Naive B cell (primary cell): ENCODE measurements at regions not wholly inside any gene's neighbourhood (a gene's known extent, or its start where the extent isn't known, plus 50 kb on each side); places are given as distances from the start of the nearest gene placed in this dataset.
"Not testable (repeated sequence)": the region's sequence is repeated elsewhere in the genome, so short reads cannot be mapped to it uniquely, and the experiment has no call there.

Experiments used
- ATAC-seq, 2 donors: fragments of 150-1000 bp; cut with Tn5 transposase; 2 replicates each; pipeline ENCODE4 v1.10.0; 2021; ENCODE audit warnings: low read depth in 2 of 2, mild to moderate bottlenecking in 2 of 2, moderate library complexity in 2 of 2
- DNase-seq: peaks from one replicate; pipeline ENCODE4 v3.0.0; 2022
- H3K27ac Mint-ChIP-seq, 6 donors: one replicate each; pipeline ENCODE4 v1.8.0; 2020 to 2022; ENCODE audit warnings: mild to moderate bottlenecking in 6 of 6, mixed read lengths in 6 of 6, moderate library complexity in 5 of 6, inconsistent platforms in 2 of 6
- H3K27me3 Mint-ChIP-seq, 3 donors: one replicate each; pipeline ENCODE4 v1.8.0; 2021 to 2022; ENCODE audit warnings: mixed read lengths in 3 of 3, mild to moderate bottlenecking in 1 of 3
- H3K36me3 Mint-ChIP-seq, 2 donors: one replicate each; pipeline ENCODE4 v1.8.0; 2020 to 2022; ENCODE audit warnings: mixed read lengths in 2 of 2, inconsistent platforms in 1 of 2, mild to moderate bottlenecking in 1 of 2
- H3K4me1 Mint-ChIP-seq, 3 donors: one replicate each; pipeline ENCODE4 v1.8.0; 2020 to 2022; ENCODE audit warnings: mixed read lengths in 3 of 3, inconsistent platforms in 1 of 3, mild to moderate bottlenecking in 1 of 3, moderate library complexity in 1 of 3
- H3K4me3 Mint-ChIP-seq, 8 donors: one replicate each; pipeline ENCODE4 v1.8.0; 2020 to 2022; ENCODE audit warnings: mild to moderate bottlenecking in 8 of 8, mixed read lengths in 8 of 8, moderate library complexity in 8 of 8, inconsistent platforms in 2 of 8
- H3K9me3 Mint-ChIP-seq, 7 donors: one replicate each; pipeline ENCODE4 v1.8.0; 2020 to 2022; ENCODE audit warnings: mixed read lengths in 7 of 7, mild to moderate bottlenecking in 5 of 7, inconsistent platforms in 2 of 7, moderate library complexity in 1 of 7

DNA sequence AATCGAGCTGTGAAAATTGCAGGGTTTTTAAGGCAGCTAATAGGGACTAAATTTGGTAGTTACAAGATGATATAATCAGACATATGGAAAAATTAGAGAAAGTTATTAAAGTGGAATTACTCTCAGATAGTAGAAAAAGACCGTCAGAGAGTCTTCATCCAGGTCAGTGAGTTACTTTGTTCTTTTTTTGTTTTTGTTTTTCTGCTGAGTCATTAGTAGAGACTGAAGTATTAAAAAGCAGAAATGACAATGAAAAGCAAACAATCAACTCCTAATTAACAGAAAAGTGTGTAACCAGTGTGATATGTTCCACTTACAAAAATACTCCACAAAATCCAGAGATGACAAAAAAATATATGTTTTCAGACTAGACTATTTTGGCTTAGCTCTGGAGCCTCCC, 480.4 kb upstream of the COX7C start:
- Mint-ChIP-seq H3K36me3 (no peaks in the 10 kb centered on the region), H3K9me3 (peaks cover 0 to 7% (median 0%) of the 10 kb centered on the region in 7 donors), H3K27ac (no peak overlapping the region), H3K27me3 (no peaks in the 10 kb centered on the region), H3K4me1 (no peaks in the 10 kb centered on the region), H3K4me3 (no peak overlapping the region)
- ATAC-seq (no peak), DNase-seq (no peak)

DNA sequence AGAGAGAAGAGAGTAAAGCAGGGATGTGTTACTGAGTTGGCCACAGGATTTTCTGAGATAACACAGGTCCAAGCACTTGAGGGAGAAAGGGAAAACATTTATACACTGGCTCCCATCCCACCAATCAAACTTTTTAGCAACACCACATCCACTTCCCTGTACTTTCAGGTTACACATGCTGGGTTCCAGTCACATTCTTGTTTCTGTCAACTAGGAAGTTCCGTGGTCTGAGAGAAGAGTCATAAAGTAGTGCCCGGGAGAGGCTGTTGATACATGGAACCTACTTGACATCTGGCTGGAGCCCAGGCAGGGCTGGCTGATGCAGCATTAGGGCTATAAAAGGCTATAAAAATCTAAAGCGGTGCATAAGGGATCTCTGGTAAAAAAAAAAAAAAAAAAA, 473.9 kb upstream of the COX7C start:
- H3K4me3 Mint-ChIP-seq: no peak overlapping the region
- no peaks in the 10 kb centered on the region for H3K27me3 Mint-ChIP-seq
- H3K4me1 Mint-ChIP-seq: no peaks in the 10 kb centered on the region
- H3K27ac Mint-ChIP-seq: no peak overlapping the region
- DNase-seq (no peak), ATAC-seq (no peak)
- H3K9me3 Mint-ChIP-seq: peaks cover 0 to 8% (median 6%) of the 10 kb centered on the region in 7 donors
- H3K36me3 Mint-ChIP-seq: no peaks in the 10 kb centered on the region

DNA sequence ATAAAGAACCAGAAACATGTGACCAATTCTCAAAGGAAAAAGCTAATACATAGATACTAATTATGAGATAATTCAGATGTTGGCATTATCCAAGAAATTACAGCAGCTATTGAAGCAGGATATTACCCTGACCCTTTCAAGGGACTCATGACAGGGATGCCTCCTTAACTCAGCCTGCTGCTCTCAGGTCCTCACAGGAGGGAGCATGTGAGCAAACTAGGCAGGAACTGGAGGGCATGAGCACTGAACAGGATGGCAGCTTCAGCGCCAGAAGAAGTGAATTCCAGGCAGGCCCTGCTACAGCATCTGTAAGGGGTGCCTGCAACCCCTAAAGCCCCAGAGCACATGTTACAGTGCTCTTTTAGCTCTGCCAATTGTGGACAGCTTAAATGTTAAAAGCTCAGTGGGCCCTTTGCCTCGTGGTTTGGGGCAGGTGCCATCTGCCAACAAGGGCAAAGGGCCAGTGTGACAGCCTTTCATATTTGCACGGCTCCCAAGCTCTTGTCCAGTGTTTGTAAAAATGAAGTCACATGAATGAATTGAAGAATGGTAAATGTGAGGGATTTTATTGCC, 464.7 kb upstream of the COX7C start:
- Mint-ChIP-seq H3K27me3 (no peaks in the 10 kb centered on the region), H3K36me3 (no peaks in the 10 kb centered on the region), H3K27ac (no peak overlapping the region), H3K4me1 (no peaks in the 10 kb centered on the region), H3K9me3 (peaks cover 0 to 3% (median 0%) of the 10 kb centered on the region in 7 donors), H3K4me3 (no peak overlapping the region)
- no peak for ATAC-seq
- no peak for DNase-seq

GRCh38 chr5:86155796-86156195, 461.9 kb upstream of the COX7C start:
- H3K9me3 Mint-ChIP-seq: no peaks in the 10 kb centered on the region

GRCh38 chr5:86170194-86170593, 447.5 kb upstream of the COX7C start:
- DNase-seq (no peak), ATAC-seq (no peak)
- Mint-ChIP-seq H3K9me3 (peaks cover 0 to 4% (median 2%) of the 10 kb centered on the region in 7 donors), H3K27ac (no peak overlapping the region), H3K4me1 (no peaks in the 10 kb centered on the region), H3K36me3 (no peaks in the 10 kb centered on the region), H3K4me3 (no peak overlapping the region), H3K27me3 (no peaks in the 10 kb centered on the region)

More at GRCh38 chr5:86155796-86156195, 461.9 kb upstream of the COX7C start:
- Mint-ChIP-seq H3K4me1 (no peaks in the 10 kb centered on the region), H3K27me3 (no peaks in the 10 kb centered on the region), H3K27ac (no peak overlapping the region), H3K4me3 (no peak overlapping the region), H3K36me3 (no peaks in the 10 kb centered on the region)
- DNase-seq (no peak), ATAC-seq (no peak)

GRCh38 chr5:86175224-86175623, 442.5 kb upstream of the COX7C start:
- H3K9me3 Mint-ChIP-seq: peaks cover 0 to 2% (median 0%) of the 10 kb centered on the region in 7 donors
- no peak for ATAC-seq
- no peak overlapping the region for H3K4me3 Mint-ChIP-seq
- H3K4me1 Mint-ChIP-seq: no peaks in the 10 kb centered on the region
- no peaks in the 10 kb centered on the region for H3K36me3 Mint-ChIP-seq
- no peaks in the 10 kb centered on the region for H3K27me3 Mint-ChIP-seq
- DNase-seq: no peak
- H3K27ac Mint-ChIP-seq: no peak overlapping the region

- Mint-ChIP-seq H3K27ac (no peak overlapping the region), H3K36me3 (no peaks in the 10 kb centered on the region)
Measured at GRCh38 chr5:86199287-86199686, 418.5 kb upstream of the COX7C start.

GRCh38 chr5:86228147-86228546, 389.6 kb upstream of the COX7C start:
- Mint-ChIP-seq H3K4me1 (no peaks in the 10 kb centered on the region), H3K27me3 (no peaks in the 10 kb centered on the region), H3K9me3 (peaks cover 0 to 8% (median 3%) of the 10 kb centered on the region in 7 donors), H3K4me3 (no peak overlapping the region), H3K36me3 (peaks cover 0 to 5% of the 10 kb centered on the region in 2 donors), H3K27ac (no peak overlapping the region)
- no peak for DNase-seq
- no peak for ATAC-seq

More at GRCh38 chr5:86199287-86199686, 418.5 kb upstream of the COX7C start:
- H3K9me3 Mint-ChIP-seq: peaks cover 0 to 3% (median 0%) of the 10 kb centered on the region in 7 donors
- H3K4me1 Mint-ChIP-seq: no peaks in the 10 kb centered on the region
- no peak overlapping the region for H3K4me3 Mint-ChIP-seq
- ATAC-seq (no peak), DNase-seq (no peak)
- no peaks in the 10 kb centered on the region for H3K27me3 Mint-ChIP-seq

DNA sequence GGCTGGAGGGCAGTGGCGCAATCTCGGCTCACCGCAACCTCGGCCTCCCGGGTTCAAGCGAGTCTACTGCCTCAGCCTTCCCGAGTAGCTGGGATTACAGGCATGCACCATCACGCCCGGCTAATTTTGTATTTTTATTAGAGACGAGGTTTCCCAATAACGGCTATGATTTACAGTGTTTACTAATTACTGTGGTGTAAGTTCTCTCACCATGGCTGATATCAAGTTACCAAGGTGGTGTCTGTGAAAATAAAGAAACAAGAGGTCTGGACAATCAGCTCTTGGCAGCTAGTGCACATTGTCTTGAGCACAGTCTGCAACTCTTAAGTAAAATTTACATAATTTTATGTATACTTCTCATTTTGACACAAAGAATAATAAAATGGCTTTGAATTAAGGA, 385.5 kb upstream of the COX7C start:
- ATAC-seq: no peak
- H3K4me3 Mint-ChIP-seq: no peak overlapping the region
- no peak overlapping the region for H3K27ac Mint-ChIP-seq
- no peak for DNase-seq
- no peaks in the 10 kb centered on the region for H3K9me3 Mint-ChIP-seq
- H3K36me3 Mint-ChIP-seq: no peaks in the 10 kb centered on the region
- no peaks in the 10 kb centered on the region for H3K27me3 Mint-ChIP-seq
- no peaks in the 10 kb centered on the region for H3K4me1 Mint-ChIP-seq

DNA sequence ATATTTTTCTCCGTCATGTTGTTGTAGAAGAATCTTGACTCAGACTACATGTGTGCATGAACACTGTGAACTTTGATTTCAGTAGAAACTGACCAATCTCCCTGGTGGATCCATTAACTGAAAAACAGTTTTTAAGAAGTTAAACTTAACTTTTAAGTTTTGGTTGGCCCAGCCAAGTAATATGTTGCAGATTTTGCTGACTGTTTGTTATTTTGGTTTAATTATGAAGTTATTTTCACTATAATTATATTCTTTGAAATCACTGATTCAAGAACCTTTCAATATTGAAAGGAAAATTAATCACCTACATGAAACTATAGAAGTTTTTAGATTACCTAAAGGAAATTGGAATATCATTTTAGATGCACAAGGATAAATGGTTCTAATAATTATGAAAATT, 373.6 kb upstream of the COX7C start:
- Mint-ChIP-seq H3K4me3 (no peak overlapping the region), H3K9me3 (peaks cover 0 to 3% (median 0%) of the 10 kb centered on the region in 7 donors), H3K4me1 (no peaks in the 10 kb centered on the region), H3K27me3 (no peaks in the 10 kb centered on the region), H3K27ac (no peak overlapping the region), H3K36me3 (no peaks in the 10 kb centered on the region)
- DNase-seq (no peak), ATAC-seq (no peak)

- H3K4me3 Mint-ChIP-seq: no peak overlapping the region
- no peak overlapping the region for H3K27ac Mint-ChIP-seq
- H3K27me3 Mint-ChIP-seq: no peaks in the 10 kb centered on the region
- H3K9me3 Mint-ChIP-seq: peaks cover 0 to 15% (median 0%) of the 10 kb centered on the region in 7 donors
- DNase-seq: no peak
- no peak for ATAC-seq
- no peaks in the 10 kb centered on the region for H3K36me3 Mint-ChIP-seq
- no peaks in the 10 kb centered on the region for H3K4me1 Mint-ChIP-seq
Measured at GRCh38 chr5:86257871-86258270, 359.9 kb upstream of the COX7C start.

DNA sequence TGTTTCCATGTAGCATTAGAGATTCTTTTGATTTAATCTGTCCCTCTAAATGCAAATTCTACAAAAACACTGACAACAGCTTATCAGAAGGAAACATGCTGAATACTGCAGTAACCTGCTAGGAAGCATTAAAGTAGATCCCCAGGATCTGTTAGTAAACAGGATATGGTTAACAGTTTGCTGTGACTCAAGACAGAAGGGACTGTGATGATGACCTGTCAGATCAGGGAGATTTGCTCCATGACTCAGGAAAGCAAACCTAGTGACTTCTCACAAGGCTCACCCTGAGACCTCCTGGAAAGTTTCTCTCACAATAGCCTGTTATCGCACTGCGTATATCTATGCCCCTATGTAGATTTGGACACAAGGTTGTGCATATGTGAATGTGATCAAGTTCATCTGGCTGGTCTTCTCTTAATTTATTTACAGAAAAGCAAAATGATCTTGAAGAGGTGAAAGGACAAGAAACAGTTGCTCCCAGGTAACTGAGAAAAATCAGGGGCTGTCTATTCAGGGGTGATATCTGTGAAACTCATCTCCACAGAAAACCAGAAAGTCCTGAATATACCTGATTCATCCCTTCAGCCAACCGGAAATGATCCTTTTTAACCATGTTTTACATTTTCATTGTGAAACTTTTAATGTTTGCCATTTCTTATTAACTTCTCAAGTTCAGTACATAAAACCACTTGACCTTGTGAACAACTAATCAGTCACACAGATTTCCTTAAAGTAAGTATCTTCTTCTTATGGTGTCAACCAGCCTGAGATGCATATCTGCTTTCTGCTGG, 333.1 kb upstream of the COX7C start:
- ATAC-seq, H3K4me1 Mint-ChIP-seq, DNase-seq, H3K27me3 Mint-ChIP-seq, H3K27ac Mint-ChIP-seq, H3K36me3 Mint-ChIP-seq, H3K4me3 Mint-ChIP-seq, H3K9me3 Mint-ChIP-seq: not testable (repeated sequence)

DNA sequence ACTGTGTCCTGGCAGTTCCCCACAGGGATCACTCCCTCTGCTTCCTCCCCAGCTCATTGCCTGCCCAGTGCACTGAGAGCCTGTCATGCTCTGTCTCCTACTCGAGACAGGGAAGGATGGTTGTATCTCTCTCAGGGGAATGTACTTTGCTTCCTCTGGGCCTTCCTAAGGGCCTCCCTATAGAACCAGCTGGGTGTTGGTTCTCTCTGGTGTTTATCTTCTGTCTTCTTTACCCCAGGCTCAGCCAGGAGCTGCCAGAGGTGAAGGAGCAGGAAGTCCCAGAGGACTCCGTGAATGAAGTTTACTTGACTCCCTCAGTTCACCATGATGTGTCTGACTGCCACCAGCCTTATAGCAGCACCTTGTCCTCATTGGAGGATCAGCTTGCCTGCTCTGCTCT, 330.3 kb upstream of the COX7C start:
- not testable (repeated sequence) for DNase-seq, H3K27me3 Mint-ChIP-seq, H3K36me3 Mint-ChIP-seq, H3K27ac Mint-ChIP-seq, H3K4me1 Mint-ChIP-seq, H3K9me3 Mint-ChIP-seq, H3K4me3 Mint-ChIP-seq, ATAC-seq

DNA sequence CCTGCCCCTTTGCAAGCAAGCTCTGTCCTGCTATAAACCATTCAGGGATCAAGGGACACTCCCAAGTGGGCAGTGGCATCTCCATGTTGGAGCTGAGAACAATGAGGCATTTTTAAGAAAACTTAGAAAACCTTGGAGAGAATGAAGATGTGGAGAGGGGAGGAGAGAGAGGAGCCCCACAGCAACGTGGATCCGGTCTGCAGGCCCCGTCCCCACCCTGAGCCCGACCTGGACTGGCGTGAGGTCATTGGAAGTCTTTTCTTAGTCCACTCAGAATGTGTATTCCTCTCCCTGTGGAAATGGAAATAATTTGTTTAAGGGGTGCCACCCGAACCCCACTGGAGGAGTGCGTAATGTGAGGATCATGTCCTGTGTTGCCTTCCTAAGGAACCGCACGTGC, 328.0 kb upstream of the COX7C start:
- not testable (repeated sequence) for H3K9me3 Mint-ChIP-seq, H3K4me1 Mint-ChIP-seq, H3K36me3 Mint-ChIP-seq, ATAC-seq, DNase-seq, H3K4me3 Mint-ChIP-seq, H3K27ac Mint-ChIP-seq, H3K27me3 Mint-ChIP-seq
